NCI-H82 treated with DMSO at 0.1 percent for 48 hours (cell line): ENCODE measurements at regions not wholly inside any gene's neighbourhood (a gene's known extent, or its start where the extent isn't known, plus 50 kb on each side); places are given as distances from the start of the nearest gene placed in this dataset.

ENCODE experiments used
- DNase-seq: peaks from one replicate; lab custom pipeline; 2025; ENCODE audit not compliant: unreplicated experiment; lab: John Stamatoyannopoulos, UW

DNA sequence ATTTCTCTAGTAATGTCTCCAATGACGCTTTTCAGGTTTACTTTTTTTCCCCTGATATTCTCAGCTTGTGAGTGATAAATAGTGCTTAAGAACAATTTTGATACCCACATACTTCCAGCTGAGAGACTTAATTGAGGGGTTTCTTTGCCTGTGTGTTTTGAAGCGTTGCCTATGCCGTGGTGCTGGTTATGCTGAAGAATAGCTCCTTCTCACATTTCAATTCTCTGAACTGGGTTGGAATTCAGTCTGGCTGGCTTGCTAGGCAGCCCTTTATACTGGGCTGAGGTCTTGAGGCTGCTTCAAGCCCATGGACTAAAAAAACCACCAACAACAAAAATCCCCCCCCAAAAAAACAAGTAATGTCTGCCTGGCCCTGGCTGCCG lies 87.4 kb downstream of the CHST2 start:
- no peak for DNase-seq

DNA sequence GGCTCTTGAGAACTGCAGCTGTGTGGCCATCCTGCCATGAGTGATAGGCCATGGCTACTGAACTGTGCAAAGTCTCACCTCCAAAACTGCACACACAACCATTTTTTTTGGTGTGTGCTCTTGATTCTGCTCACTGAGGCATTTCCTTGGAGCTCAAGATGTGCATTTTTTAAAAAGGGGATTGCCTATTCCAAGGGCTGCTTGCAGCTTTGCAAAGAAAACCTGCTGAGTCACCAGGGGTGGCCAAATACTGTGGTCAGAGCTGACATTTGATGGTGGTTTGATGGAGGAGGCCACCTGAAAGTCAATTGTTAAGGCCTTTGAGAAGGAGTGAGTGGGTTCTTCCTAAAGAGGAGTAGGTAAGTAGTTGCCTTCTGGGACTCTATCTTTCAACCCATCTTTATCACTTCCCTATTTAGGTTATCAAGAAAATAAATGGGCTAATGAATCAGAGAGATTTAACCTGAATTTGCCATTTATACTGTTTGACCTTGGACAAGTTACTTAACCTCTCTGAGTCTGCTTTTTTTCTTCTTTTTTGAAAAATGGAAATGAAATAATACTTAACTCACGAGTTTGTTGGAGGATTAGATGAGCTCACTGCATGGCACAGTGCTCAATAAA lies 87.9 kb downstream of the CHST2 start:
- no peak for DNase-seq

DNA sequence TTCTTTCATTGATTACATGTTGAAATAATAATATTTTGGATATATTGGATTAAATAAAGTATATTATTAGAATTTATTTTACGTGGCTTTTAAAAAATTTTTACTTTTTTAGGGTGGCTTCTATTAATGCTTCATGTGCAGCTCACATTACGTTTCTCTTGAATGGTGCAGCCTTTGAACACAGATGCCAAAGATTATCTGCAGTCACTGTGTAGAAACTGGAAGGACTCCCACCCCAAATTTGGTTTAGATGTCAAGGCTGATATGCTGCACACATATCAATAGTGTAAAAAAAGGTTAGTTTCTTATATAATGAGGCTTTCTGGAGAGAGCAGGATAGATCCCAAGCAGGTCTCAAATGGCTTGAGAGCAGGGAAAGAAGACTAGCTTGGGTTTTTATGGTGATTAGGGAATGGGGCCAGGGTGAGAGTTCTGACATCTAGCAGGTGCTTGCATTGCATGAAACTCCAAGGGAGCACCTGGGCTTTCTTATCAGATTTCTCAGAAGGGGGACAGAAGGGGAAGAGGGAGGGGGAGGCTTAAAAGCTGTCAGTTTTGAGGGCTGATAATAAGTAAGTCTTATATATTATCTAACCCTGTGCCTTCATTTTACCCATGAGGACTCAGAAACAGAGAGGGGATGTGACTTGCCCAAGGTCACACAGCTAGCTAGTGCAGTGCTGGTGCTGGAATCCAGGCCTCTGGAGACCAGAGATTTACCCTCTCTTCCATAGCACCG lies 89.6 kb downstream of the CHST2 start:
- DNase-seq = no peak

DNA sequence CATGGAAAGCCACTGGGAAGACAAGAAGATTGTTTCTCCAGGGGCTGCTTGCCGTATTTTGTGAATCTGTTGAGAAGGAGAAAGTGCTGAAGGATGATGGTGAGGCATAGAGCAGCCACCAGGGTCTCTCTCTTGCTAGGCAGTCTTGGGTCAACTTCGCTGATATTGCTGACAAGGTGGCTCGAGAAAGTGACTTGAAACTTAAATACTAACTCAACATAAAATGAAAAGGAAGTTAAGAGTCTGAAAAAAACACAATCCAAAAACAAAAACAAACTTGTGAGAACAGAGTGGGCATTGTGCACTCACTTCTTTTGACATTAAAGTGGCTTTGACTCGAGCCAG lies 90.1 kb downstream of the CHST2 start:
- DNase-seq = no peak

DNA sequence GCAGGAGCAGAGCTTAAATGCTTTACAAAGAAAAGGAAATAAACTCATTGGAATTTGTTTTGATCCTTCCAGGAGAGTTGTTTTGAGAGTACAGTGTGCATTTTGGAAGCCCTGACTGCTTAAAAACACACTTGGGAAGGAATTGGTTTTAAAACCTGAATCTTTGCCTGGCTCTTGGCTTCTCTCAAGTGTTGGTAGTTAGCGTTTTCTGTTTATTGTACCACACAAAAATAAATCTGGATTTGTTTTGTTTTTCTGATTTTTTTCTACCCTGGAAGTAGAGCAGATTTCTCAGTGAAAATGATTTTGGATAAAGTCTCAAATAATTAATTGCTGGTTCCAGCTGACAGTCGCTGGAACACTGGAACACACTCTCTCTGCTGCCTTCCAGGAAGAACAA lies 90.6 kb downstream of the CHST2 start:
- DNase-seq = no peak

DNA sequence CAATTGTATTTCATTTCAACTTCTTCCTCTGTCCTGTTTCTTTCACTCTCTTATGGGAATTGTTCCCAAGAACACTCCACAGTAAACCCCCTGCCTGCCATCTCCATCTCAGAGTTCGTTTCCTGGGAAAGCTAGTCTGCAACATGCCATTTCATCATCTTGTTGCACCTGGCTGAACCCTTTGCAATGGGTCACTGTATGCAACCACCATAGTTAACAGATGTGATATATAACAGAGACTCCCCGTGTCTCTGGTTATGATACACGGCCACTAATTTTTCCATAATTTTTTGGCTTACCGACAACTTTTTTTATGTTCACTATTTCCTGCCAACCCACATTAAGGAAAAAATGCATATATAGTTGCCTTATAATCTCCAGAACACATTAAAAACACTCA lies 95.5 kb downstream of the CHST2 start:
- no peak for DNase-seq
